RPMI7951 (cell line): ENCODE measurements at regions not wholly inside any gene's neighbourhood (a gene's known extent, or its start where the extent isn't known, plus 50 kb on each side); places are given as distances from the start of the nearest gene placed in this dataset.
"Not testable (repeated sequence)": the region's sequence is repeated elsewhere in the genome, so short reads cannot be mapped to it uniquely, and the experiment has no call there.

ENCODE experiments used
- DNase-seq: peaks from one replicate; pipeline ENCODE4 v3.0.0-alpha.2; 2012; ENCODE audit warnings: low read depth

DNA sequence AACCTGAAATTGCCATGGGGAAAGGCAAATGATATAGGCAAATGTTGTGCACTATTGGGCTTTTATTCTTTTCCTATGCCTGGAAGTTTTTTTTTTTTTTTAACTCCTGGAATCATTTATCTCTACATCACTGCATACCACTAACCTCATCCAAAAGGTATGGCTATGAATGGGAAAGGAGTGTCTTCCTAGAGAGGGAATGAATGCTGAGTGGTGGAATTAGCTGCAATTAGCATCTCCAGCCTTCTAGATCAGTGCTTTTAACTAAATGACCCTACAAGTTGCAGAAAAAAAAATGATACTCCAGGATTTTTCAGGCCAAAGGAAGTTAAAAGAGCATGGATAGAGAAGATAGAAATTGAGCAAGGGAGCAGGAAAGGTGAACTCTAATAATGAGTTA is 429.8 kb upstream of the PDZRN3 start:
- DNase-seq: no peak

DNA sequence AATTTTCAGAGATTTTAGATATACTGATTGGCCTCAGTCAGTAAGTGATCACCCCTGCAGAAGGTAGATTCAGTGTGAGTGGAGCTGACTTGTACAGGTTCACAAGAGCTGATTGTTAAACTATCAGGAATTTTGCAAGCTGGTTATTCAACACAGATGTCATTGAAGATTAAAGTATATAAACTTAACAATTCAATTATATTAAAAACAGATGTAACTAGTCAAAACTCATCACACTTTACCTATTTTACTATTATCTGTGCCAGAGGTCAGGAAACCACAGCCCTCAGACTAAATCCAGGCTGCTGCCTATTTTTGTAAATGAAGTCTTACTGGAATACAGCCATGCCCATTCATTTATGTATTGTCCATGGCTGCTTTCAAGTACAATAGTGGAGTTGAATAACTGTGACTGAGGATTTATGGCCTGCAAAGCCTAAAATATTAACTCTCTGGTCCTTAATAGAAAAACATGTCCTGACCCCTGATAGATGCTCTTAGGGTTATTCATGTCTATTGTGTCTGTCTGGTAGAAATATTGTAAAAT is 429.3 kb upstream of the PDZRN3 start:
- no peak for DNase-seq

DNA sequence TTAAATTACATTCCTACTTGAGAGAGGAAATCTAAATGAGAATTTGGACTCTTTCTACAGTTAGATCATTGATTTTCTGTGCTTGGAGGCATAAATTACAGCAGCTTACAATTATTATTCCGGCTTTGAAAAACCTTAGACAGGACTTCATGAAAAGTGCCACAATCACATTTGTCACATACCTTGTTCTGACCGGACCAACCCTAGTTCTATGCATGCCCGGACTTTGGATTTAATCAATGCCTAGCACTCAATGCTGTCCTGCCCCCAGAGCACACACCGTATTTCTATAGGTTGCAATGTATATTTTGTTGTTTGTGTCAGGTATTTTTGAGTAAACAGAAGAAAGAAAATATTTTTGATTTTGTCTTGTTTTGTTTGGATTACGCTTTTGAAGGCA is 424.7 kb upstream of the PDZRN3 start:
- DNase-seq: no peak

DNA sequence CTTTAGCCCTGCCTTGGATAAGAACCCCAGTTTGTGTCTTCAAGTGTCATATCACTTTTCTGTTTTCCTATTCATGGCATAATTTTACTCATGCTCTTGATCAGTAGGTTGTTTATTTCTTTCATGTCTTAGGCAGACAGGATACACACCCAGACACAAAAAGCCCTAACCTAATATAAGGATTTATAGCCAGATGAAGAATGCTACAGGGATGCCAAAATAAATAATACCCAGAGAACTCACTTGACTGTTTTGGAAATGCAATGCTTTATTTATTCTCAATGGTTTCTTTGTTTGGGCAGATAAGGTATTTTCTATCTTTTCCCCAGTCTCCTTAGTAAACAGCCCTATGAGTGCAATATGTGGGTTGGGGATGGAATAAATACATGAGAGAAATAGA is 424.0 kb upstream of the PDZRN3 start:
- DNase-seq: no peak

DNA sequence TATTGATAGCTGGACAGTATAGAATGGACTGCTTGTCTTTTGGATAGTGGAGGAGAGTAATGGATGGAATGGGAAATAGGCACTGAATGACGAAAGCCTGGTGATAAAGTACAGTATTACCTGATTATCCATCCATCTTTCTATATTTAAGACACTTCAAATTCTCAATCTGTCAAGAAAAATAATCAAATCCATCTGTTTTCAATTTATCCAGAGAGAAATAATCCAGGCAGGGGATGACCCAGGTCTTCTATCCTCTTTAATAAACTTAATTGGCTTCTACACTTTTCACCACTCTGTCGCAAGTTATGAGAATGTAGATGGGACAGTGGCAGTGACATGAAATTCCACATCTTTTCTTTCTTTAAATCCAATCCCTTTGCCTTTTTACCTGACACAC is 420.3 kb upstream of the PDZRN3 start:
- DNase-seq: no peak

DNA sequence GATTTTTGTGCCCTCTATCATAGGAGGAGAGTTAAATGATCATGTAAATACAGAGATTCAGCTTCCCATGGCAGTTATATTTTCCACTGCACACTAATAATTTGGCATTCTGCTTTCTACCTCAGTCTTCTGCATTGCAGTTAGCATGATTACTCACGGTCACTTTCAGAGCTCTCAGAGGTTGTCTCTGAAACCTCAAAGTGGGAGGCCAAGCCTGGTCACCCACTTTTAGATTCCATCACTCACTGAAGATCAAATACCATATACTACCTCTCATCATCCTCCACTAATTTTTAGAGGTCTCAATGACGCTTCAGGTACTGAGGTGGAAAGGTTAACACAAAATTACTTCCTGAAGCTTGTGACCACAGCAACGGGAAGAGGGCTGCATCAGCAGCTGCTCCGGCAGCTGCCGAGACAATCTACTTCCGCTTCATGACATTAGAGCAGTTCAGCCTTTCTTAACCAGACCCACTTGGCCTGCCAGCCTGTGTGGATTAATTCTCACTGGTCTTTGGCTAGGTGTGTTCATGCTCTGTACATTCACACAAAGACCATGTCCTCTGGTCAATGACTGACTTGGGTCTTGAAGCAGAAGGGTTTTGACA is 416.4 kb upstream of the PDZRN3 start:
- no peak for DNase-seq

DNA sequence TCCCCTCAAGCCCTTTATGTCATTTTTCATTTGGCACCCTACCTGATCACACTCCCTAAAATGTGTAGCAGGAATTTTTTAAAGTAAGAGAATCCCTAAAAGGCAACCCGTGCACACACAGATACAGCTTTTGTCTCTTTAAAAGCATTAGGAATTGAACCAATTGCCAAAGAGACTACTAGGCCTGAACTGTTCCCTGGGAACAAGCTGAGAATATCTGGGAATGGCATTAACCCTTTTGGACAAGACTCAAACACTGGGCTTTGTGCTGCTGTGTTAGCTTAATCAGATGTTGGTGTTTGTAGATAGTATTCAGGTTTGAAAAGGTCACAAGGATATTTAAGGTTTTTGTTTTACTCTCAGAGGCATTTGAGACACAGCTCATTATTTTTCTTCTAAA is 414.4 kb upstream of the PDZRN3 start:
- DNase-seq: no peak

DNA sequence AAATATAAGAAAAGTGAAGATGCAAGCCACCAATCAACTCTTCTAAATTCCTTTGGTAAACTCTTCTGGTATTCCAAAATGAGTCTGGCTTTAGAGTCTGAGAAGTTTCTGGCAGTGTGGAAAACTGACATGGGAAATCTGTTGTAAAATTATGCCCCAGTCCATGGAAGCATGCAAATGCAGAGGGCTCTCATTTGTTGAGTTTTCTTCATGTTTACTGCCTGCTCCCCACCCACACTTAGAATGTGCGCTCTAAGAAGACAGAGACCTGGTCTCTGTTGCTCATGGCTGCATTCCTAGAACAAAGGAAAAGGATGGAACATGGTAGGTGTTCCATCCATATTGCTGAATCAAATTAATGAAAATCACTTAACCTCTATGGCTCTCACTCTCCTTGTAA is 411.8 kb upstream of the PDZRN3 start:
- no peak for DNase-seq

DNA sequence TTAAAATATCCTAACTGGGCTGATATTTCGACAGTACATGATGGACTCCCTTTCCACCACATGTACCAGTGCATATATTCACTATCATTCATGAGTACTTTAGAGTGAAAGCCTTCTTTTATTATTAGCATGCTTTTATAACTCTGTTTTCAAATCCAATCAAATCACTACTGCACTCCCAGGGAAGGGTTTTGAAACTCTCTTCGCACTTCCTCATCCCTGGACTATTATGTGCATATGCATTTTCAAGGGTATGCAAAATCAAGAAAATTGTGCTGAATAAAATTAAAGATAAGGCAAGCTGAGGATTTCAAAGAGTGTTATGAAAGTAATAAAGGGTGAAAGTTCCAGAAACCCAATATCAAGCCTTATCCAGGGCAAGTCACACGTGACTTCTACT is 411.4 kb upstream of the PDZRN3 start:
- DNase-seq: no peak

DNA sequence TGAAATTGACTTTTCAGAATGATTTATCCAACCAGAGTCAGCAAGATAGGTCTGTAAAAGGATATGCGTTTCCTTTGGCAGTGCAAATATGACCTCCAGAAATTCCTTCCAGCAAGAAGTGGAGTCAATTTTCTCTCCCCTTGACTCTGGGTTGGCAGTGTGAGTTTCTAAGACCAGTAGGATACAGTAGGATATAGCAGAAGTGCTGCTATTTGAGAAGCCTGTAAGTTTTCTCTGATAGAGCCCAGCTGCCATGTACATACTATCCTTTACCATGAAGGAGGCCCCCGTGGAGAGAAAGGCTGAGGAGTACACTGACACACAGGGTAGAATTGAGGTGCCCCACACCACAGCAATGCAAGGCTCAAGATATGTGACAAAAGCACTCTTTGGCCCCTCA is 409.1 kb upstream of the PDZRN3 start:
- no peak for DNase-seq

DNA sequence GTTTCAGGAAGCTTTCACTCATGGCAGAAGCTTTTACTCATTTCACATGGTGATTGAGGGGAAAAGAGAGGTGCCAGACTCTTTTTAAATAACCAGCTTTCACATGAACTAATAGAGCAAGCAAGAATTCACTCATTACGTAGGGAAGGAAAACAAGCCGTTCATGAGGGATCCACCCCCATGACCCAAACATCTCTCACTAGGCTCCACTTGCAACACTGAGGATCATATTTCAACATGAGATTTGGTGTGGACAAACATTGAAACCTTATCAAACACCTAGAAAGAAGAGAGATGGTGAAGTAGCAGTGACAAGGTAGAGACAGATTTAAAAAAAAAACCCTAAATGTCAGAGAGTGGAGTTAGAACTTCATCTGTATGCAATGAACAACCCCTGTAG is 408.6 kb upstream of the PDZRN3 start:
- no peak for DNase-seq

DNA sequence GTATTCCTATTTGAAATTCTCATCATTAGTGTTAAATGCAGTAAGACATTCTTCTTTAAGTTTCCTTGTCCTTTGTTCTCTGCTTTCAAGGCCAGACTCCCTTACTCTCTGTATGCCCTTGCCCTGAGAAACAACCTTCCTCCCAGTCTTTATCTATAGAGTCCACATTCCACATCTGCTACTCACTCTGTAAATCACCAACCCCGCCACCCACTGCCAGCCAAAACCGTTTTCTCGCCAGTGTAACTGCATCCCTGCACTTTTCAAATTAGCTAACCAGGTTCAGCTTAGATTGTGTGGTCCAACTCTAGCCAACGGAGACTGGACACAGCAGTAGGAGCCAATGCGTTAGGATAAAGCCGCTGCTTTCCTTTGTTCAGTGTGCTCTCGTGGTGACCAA is 402.4 kb upstream of the PDZRN3 start:
- no peak for DNase-seq

DNA sequence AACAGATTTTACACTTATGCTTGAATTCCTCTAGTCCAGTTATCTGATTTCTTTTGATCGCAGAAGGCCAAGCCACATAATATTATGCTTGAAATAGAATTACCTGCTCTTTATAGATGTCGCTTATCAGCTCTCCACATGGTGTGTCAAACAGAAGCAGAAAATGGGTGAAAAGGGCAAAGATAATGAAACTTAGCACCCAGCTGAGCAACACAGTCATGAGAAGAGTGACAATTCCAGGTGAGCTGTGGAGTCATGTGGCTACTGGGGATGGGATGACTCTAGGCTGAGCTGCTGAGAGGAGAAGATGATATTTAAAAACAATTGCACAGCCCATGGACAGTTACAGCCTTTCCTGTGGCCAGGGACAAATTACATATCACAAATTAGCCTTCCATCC is 398.7 kb upstream of the PDZRN3 start:
- no peak for DNase-seq

DNA sequence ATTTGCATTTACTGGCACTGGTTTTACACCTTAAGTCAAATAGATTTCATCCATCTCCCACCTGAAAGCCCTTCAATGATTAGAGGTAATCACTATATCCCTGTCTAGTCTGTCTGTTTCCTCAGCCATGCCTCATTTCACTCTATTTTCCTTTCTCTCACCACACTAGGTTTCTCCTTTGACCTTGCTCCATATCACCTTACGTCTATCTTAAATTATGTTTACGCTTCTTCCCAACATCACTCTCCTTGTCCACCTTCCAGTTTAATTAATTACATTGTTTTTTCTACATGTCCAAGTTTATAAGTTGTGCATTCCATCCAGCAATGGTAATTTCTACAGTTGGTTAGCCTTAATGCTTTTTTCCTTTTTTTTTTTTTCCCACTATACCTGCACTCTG is 396.7 kb upstream of the PDZRN3 start:
- DNase-seq: no peak

DNA sequence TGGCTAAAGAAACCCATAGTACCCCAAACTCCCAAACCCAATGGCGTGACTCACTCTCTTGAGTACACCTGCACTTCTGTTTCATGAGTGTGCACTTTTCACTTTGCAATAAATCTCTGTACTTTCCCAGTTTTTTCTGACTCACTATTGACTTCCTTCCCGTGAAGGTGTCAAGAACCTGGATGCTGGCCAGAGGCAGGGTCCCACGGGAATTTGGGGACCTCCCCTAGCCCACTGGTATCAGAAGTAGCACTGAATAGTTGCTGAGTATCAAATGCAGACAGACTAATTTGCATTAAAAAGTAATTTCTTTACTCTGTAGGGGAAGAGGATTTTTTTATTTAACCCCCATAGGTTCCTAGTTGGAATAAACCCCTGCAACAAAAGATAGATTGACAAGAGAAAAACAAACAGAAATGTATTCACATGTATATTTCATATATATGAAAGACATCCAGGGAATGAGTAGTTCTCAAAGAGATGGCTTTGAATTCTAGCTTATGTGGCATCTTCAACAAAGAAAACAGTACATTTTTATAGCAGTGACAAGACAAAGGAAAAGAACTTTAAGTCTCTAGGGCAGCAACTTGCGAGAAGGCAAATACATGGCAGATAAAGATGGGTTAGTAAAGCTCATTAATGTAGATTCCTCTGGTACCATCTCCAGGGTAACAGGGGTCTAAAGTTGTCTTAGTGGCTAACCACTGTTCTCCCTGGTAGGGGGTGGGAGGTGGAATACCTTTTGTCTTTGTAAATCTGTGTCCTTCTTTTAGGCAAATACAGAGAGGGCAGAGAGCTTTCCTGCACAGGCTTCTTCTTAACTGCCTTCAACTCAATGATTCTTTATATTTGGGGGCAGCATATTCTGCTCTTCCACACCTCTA is 385.5 kb upstream of the PDZRN3 start:
- DNase-seq: no peak

DNA sequence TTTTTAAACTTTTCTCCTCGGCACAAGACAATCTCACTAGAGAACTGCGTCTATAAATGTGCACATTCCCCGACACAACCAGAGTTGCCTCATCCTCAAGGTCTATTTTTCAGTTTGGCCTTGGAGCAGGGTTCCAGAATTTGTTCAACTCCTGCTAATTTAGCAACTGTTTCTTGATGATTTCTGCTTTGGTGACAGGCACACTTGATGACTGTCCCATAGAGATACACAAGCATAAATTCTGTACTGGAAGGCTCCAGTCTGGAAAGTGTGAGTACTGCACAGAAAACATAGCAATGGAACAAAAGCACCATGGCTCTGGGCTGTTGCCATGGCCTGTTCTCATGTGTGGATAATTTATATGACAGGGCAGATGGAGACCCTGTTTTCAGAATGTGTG is 379.6 kb upstream of the PDZRN3 start:
- no peak for DNase-seq

DNA sequence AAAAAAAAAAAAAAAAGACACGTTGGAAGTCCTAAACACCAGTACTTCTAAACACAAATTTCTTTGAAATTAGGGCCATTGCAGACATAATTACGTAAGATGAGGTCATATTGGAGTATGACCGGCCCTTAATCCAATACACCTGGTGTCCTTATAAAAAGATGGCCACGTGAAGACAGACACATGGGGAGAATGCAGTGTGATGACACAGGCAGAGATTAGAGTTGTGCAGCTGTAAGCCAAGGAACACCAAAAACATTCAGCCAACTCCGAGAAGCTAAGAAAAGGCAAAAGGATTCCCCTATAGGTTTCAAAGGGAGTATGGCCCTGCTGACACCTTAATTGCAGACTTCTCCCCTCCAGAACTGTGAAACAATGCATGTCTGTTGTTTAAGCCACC is 379.0 kb upstream of the PDZRN3 start:
- DNase-seq: no peak

DNA sequence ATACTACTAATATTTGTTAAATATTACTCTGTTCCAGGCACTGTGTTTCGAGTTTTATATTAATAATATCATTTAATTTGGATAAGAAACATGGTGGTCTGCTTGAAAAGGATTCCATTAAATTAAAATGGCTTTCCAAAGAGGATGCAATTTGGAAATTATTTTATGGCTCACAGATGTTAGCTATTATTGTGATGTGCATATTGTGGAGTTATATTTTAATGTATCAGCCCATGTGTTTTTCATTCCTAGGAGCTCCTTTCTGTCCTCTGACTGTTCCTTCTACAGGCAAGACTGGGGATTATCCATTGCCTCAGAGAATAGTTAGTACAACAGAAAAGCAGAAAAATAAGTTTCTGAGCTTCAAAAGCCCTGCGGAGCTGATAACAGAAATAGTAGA is 376.7 kb upstream of the PDZRN3 start:
- no peak for DNase-seq

DNA sequence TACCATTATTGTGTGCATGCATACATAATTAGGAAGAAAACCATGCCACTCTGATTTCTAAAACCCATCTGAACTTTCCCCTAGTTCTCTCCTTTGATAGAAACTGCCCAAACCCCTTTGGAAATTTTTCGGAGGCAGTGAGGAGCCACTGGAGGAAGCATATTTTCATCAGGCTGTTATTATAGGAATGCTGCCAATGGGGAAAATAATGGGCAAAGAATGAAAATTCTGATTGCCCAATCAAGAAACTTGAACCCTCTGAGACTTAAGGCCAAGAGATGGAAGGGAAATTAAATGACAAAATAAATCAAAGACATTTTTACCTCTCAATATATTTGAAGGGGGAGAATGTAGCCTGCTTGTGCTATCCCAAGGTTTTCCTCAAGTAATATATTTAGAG is 376.0 kb upstream of the PDZRN3 start:
- no peak for DNase-seq

DNA sequence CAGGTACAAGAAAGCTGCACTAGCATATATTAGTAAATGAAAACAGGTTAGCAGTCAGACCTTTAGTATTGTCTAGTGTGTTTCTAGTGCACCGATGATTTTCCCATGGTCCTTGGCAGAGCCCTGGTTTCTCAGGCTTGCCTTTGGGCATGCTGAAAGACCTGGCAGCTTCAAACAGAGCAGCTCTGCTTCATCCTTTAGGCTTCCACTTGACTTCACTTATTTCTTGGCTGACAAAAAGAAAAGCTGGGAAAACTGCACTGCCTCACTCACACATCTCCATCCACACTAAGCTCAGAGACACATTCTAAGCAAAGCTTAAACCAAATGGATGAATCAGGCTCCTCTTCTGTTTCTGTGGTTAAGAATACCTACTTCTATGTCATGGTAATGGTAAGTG is 374.8 kb upstream of the PDZRN3 start:
- no peak for DNase-seq

DNA sequence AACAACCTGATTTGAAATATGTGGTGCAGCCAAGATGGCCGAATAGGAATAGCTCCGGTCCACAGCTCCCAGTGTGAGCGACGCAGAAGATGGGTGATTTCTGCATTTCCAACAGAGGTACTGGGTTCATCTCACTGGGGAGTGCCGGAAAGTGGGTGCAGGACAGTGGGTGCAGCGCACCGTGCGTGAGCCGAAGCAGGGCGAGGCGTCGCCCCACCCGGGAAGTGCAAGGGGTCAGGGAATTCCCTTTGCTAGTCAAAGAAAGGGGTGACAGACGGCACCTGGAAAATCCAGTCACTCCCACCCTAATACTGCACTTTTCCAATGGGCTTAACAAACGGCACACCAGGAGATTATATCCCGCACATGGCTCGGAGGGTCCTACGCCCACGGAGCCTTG is 365.9 kb upstream of the PDZRN3 start:
- not testable (repeated sequence) for DNase-seq

DNA sequence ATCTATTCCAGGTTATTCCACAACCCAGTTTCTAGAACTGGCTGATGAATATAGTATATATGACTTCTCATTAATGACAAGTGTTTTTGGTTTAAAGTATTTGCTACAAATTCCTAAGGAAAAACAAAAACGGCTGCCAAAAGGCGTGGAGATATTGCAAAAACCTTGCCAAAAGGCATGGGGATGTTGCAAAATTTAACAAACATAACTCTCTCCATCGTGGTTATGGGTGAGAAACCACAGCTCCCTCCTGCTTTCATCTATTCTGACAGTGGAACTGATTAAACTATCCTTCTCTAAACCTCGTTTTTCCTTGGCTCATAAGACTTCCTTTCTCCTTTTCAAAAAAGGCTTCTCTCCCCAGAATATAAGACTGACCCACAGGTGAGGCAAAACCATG is 342.0 kb upstream of the PDZRN3 start:
- DNase-seq: no peak

DNA sequence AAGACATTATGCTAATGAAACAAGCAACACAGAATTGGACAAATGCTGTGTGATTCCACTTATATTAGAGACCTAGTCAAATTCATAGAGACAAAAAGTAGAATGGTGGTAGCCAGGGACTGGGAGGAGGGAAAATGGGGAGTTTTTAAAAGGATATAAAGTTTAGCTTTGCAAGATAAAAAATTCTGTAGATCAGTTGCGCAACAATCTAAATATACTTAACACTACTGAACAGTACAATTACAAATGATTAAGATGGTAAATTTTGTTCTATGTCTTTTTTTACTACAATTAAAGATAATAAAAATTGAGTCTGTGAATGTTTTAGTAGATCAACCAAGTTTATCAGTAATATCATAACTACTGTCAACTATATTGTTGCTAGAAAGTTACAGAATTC is 340.1 kb upstream of the PDZRN3 start:
- DNase-seq: no peak
